GM19240 (cell line): ENCODE measurements at regions not wholly inside any gene's neighbourhood (a gene's known extent, or its start where the extent isn't known, plus 50 kb on each side); places are given as distances from the start of the nearest gene placed in this dataset.
"Not testable (repeated sequence)": the region's sequence is repeated elsewhere in the genome, so short reads cannot be mapped to it uniquely, and the experiment has no call there.

Source experiments
- DNase-seq: peaks from one replicate; pipeline ENCODE4 v3.0.0; 2011; ENCODE audit warnings: low spot score; ENCODE audit not compliant: insufficient read length

DNA sequence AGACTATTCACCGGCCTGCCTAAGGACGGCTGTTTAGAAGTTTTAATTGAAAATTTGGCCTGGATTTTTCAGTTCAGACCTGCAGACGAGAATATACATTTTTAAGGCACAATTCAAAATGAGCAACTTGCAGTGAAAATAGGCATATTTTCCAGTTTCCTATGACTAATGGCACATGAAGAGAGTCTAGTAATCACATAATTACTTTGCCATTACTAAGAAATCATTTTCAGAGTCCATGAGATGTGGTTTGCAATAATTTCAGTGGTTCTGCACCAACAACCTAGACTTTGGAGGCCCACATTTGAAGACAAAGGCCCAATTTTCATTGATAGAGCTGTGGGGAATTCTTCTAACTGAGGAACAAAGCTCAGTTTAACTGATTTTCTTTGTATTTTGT, 205.3 kb downstream of the SOX2 start:
- DNase-seq: no peak

DNA sequence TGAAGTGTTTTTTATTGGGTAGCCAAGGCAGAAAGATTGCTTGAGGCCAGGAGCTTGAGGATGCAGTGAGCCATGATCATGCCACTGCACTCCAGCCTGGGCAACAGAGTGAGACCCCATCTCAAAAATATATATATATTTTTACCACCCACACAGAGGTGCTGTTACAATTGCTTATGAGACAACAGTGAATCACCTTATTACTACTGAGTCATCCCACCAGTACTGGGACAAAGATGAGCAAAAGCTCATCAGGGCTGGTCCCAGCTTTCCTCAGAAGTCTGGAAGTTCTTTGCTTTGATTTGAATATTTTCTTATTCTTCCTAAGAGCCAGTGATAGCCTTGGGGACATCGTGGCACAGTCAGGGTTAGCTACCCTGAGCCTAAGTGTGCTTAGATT, 207.7 kb downstream of the SOX2 start:
- DNase-seq: no peak

DNA sequence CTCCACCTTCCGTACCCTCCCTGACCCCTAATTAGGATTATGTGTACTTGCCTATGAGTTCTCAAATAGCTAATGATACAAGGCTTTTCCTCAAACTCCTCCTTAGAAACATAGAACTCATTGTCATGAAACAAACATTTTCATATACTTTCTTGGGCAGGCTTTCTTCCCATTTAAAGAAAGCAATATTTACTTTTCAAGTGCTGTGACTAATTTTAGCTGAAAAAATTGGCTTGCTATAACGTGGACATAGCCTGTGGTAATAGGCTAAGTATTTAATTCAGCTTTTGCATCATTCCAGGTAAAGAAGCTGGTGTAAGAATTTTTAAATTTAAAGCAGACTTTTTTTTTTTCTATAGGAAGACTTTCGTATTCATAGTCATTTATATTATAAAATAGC, 208.7 kb downstream of the SOX2 start:
- DNase-seq: no peak

DNA sequence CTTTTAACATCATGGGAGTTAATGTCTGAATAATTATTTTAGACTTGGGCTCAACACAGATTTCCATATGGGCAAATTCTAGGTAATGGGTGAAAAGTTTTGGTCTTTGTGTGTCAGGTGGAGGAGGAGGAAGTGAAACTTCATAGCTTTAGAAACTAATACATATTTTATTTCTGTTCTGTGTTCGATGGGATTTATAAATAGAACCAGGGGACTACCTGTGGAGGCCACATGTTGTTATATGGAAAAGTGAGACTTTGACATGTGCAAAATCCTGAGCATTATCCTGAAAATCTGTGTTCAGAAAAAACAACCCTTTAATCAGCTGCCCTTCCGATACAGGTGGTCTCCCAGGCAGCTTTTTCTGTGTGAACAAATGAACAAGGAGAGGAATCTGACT, 209.5 kb downstream of the SOX2 start:
- DNase-seq: no peak

DNA sequence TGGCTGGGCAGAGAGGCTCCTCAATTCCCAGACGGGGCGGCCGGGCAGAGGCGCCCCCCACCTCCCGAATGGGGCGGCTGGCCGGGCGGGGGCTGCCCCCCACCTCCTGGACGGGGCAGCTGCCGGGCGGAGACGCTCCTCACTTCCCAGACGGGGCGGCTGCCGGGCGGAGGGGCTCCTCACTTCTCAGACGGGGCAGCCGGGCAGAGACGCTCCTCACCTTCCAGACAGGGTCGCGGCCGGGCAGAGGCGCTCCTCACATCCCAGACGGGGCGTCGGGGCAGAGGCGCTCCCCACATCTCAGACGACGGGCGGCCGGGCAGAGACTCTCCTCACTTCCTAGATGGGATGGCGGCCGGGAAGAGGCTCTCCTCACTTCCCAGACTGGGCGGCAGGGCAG, 214.1 kb downstream of the SOX2 start:
- not testable (repeated sequence) for DNase-seq

DNA sequence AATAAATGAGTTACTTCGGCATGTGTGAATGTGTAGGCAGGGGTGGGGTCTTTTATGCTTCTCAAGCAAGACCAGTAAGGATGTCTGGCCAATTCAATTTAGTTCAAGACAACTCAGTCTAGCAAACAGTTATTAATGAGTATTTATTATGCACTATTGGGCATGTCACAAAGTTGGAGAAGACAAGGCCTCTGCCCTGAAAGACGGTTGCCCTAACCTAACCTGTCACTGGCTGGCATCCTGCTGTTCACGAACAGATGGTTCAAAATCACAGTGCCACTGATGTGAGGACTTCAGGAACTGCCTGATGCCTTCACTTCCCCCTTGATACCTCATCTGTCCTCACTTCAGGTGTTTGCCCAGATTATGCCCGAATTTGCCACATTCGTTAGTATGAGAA, 217.8 kb downstream of the SOX2 start:
- no peak for DNase-seq

DNA sequence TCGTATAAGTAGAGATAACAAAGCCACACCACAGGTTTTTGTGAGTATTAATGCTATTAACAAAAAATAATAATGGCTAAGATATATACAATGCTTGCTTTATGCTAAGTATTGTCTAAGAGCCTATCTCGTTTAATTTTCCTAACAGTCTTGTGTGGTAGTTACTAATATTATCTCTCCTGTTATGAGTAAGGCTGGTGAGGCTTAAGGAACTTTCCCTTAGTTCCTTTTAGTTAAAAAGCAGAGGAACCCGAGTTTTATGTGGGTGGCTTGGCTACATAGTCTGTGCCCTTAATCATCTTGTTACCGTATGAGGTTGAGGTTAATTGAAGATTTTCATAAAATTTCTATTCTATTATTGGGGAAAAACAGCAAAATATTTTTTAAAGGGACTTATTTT, 218.4 kb downstream of the SOX2 start:
- DNase-seq: no peak

DNA sequence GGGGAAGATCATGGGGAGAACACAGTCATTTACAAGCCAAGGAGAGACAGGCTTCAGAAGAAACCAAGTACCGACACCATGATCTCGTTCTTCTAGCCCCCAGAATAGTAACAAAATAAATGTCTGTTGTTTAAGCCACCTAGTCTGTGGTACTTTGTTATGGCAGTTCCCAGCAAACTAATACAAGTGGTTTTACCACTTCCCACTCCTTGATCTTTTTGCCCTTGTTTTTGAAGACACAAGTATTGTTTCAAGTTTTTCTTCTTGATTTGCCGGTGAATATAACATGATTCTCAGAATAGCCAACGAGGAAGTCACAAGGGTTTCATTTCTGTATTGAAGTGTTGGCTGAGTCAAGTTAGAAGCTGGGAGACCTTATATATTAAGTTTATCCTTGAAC, 220.3 kb downstream of the SOX2 start:
- no peak for DNase-seq

DNA sequence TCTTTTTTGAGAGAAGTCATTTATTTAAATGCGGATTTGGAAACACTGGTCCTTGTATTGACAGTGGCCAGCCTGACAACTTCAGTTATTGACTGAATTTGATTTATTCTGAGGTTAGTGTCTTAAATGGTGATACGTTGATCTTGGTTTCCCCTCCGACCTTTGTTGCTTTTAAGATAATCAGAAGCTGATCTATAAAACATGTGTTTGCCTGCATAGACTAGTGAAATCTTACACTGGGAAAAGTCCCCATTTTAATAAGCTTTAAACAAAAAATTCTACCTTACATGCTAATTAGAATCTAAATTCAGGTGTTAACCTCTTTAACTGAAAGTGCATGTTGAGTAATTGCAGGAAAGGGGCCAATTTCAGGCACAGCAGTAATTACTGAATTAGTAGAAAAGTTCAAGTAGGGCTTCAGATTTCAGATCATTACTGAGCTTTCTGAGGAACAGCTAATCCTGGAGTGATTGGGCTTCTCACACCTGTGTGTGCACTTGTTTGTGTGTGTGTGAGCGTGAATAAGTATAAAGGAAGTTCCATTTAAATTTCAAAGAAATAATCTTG, 221.4 kb downstream of the SOX2 start:
- no peak for DNase-seq

DNA sequence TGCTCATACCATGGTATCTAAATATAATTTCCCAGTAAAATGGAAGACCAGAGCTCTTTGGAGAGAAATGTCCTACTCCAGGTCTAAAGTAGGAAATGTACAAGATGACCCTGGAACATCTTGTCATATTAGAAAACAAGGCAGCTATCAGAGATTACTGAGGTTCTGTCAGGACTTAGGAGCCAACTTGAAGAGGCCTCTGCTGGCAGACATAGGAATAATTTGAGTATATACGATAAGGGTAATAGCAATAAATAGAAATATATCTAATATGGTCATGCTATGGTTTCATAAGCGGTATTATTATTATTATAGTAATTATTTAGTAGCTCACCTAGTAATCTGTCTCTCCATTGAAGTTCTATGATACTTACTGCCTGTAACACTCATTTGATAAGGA, 224.2 kb downstream of the SOX2 start:
- DNase-seq: no peak

DNA sequence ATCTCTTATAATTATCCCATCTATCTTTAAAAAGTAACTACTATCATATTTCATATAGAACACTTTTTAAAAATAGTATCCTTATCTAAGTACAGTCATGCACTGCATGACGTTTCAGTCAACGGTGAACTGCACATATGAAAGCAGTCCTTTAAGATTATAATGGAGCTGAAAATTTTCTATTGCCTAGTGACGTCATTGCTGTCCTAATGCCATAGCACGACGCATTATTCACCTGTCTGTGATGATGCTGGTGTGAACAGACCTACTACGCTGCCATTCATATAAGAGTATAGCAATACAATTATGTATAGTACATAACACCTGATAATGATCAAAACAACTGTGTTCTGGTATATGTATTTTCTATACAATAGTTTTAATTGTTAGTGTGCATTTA, 225.0 kb downstream of the SOX2 start:
- DNase-seq: no peak

DNA sequence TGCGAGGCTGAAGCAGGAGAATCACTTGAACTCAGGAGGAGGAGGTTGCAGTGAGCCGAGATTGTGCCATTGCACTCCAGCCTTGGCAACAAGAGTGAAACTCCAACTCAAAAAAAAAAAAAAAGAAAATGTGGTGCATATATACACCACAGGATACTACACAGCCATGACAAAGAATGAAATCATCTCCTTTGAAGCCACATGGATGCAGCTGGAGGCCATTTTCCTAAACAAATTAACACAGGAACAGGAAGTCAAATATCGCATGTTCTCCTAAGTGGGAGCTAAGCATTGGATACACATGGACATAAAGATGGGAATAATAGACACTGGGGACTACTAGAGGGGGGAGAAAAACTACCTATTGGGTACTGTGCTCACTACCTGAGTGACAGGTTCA, 226.9 kb downstream of the SOX2 start:
- not testable (repeated sequence) for DNase-seq

DNA sequence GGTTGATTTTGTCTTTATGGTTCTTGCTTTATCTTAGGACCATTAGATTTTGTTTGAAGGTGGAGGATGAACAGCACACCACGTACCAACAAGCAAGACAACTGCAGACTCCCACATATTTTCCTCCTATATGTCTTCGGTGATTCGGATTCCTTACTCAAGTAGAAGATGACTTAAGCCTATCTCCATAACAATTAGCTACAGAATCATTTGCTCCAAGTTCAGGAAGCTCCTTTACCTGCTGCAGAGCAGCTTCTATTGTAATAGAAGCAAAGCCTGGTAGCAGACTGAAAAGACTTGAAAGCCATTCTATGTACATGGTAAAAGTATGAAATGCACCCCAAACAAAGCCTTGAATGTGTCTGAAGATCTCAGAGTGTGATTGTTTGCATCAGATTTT, 229.0 kb downstream of the SOX2 start:
- DNase-seq: no peak

DNA sequence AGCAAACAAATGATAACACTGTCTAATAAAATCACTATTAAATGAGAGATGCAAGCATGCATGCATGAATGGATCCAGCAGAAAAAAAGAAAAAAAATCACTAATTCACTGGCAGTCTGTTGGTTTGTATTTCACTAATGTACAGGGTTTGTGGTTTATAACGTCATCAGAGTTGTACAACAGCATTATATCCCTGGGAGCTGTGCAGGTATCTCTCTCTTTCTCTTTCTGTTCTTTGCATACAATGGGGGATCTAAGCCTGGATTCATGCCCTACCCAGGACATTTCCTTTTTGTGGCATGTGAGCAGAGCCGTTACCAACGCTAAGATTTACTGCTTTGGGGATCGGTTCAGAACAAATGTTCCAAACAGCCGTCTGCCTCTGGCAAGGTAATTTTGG, 229.5 kb downstream of the SOX2 start:
- DNase-seq: no peak

DNA sequence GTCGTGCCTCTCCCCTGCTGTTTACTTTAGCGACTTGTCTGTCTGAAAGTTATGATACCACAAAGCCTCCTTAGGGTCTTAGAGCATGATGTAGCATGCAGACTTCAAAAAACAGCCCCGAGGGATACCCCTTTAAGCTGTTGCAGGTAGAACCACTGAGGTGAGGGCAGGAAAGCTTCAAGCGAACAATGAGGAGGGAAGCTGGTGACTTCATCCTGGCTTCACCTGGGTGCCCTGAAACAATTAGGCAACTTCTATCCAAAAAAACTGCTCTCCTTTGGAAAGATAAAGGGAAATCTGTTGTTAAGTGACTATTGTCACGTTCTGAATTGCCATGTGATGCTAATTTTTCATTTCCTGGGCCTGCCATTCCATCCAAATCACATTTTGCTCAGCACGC, 231.6 kb downstream of the SOX2 start:
- no peak for DNase-seq

DNA sequence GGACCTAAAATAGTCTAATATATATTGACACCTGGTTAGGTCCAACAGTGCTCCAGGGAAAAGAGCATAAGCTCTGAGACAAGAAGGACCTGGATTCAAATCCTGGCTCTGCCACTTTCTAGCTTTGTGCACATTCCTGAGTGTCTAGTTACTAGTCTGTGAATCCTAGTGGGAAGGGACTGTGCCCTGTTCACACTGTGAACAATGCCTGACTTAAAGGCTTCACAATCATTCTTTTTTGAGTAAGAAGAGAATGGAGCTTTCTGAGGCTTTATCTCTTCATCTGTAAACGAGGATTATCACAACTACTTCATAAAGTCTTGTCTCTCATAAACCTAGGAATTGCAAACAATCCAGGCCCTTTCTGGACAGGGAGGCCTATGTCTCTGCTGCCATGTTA, 235.9 kb downstream of the SOX2 start:
- no peak for DNase-seq

DNA sequence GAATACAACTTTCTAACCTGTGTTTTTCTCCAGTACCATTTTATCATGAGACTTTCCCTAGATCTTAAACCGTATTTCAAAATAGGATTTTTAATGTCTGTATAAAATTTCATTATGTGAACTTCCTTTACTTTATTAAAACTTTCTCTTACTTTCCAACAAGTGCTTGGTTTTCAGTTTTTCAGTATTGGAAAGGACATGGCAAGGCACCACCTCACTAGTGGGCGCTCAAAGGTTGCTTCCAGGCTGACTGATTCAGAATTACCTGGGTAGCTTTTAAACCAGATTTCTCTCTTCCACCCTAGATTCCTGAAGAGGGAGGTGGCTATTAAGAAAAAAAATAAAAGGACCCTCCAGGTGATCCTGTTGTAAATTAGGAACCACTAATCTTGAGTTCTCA, 236.6 kb downstream of the SOX2 start:
- DNase-seq: no peak

DNA sequence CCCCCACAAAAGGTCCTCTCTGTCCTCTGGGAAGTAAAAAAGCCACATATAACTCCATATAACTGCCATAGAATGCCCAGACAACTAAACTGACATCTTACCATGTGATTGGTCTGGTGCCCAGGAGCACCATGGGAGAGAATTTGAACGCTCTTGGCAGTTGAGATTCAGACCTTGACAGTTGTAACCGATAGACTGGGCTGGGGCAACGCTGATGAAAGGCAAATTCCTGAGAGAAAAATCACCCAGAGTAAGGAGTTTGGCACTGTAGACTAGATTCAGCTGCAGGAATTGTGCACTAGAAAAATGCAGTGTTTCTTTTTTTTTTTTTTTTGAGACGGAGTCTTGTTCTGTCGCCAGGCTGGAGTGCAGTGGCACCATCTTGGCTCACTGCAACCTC, 240.5 kb downstream of the SOX2 start:
- no peak for DNase-seq

DNA sequence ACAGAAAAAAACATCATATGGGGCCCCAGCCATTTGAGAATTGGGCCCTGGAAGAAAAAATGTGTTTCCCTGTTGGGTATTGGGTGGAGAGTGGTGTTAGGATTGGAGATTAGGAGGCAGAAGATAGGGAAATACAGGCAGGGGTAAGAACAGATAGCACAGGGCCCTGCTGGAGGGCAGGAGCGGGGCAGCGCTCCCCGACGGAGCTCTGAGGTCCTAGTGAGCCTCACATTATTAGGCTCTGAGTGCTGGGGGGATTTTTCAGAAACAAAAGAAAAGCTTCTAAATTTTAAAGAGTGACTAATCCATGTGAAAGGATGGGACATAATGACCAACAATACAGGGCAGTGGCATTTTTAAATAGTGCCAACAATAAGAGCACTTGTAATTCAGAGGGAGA, 241.2 kb downstream of the SOX2 start:
- no peak for DNase-seq

DNA sequence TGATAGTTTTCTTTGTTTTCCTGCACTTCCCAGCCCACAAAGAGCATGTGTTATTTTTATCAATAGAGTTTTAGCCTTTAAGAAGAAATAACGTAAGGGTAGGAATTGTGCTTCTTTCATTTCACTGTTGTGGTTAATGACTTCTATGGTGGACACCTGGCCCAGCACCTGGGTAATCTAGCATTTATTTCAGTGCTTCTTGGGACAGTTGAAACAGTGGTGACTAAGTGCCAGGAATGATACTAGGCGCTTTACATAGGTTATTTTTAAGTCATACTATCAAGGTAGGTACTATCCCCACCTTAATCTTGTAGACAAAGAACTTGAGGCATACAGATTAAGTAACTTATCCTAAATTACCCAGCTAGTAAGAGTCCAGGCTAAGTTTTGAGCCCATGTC, 243.8 kb downstream of the SOX2 start:
- no peak for DNase-seq

DNA sequence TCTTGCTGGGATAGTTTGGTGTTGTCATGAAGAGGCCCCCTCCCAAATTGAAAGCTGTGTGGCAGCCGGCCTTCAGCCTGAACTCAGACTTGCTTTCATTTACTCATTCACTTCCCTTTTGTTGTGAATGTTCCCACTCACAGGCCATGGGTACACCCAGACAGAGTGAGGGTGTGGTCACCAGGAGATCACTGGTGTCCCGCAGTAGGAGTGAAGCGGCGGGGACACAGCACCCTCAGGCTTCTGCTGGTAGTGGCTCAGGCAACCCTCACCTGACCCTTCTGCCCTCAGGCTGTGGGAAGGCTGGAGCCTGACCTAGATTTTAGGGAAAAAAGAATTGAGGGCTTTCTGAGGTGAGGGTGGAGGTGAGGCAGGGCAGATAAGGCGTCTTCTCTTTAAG, 244.4 kb downstream of the SOX2 start:
- DNase-seq: no peak

DNA sequence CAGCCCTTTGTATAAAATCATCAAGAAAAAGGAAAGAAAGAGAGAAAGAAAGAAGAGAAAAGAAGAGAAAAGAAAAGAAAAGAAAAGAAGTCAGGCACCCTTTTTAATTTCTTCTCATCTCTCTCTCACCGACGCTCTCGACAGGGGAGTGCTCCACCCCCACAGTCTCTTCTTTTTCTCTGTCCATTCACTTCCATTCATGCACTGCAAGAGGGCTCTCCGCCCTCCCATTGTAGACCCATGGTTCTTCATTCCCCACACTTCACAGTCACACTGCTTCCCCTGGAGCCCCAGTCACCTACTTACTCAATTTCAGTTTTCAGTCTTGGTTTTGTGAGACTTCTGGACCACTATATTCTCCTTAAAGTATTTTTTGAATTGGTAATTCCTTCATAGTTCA, 254.7 kb downstream of the SOX2 start:
- no peak for DNase-seq

DNA sequence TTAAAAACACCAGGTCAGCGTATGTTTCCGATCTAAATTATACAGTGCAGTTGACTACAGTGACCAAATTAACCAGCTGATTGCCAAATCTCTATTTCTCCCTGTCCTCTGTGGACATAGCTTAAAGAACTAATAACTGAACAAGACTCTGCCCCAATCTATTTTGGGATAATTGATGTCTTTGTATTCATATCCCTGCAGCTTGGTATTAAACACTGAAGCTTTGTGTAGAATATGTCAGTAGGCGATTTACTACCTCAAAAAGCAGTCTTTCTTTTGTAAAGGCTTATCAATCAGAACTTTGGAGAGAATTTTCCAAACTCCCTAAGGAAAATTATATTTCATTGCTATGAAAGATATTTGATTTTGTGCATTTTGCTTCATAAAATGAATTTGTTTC, 258.2 kb downstream of the SOX2 start:
- DNase-seq: no peak

DNA sequence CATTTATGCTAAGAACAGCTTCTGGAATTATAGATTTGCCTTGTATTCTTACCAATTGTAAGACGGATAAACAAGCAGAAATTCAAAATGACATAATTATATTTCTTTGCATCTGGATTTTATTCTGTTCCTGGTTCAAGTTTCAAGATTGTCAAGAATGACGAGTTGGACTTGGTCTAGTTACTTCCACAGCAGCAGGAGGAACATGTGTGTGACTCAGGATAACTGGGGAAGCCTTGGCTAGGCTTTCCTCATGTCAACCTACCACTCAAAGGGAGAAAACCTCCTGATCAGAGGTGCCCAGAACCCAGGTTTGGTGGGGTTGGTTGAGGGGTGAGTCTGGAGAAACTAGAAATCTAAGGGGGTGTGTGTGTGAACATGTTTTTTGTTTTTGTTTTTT, 259.7 kb downstream of the SOX2 start:
- DNase-seq: no peak
